ENCODE measurements at regions not wholly inside any gene's neighbourhood (a gene's known extent, or its start where the extent isn't known, plus 50 kb on each side); places are given as distances from the start of the nearest gene placed in this dataset.

GRCh38 chrX:139026811-139027210, 315.3 kb upstream of the FGF13 start:
- Histone ChIP-seq H3K27me3 (ENCODE audit: insufficient read depth, low read length) (no peaks in the 10 kb centered on the region), H3K9me3 (ENCODE audit: control insufficient read depth in 1 of 2, insufficient read depth in 1 of 2, low read depth in 1 of 2, low read length in 2 of 2) (no peaks in the 10 kb centered on the region), H3K79me2 (ENCODE audit: insufficient read depth, low read length) (no peaks in the 10 kb centered on the region), H3K4me3 (replicated peaks in 1 of 2; ENCODE audit: low read depth in 1 of 2, low read length in 2 of 2) (no peak overlapping the region), H4K20me1 (ENCODE audit: insufficient read depth) (no peaks in the 10 kb centered on the region), H2AFZ (ENCODE audit: low read depth, low read length, poor library complexity, severe bottlenecking) (no peak overlapping the region), H3K36me3 (ENCODE audit: control insufficient read depth in 1 of 2, insufficient read depth in 2 of 2, low read length in 2 of 2) (no peaks in the 10 kb centered on the region; a peak in 1 of 4 replicates), H3K9ac (ENCODE audit: low read length) (no peak overlapping the region), H3K9me2 (ENCODE audit: insufficient read depth) (no peaks in the 10 kb centered on the region), H3K4me2 (ENCODE audit: low read length) (no peak overlapping the region), H3K27ac (ENCODE audit: low read depth, low read length) (no peak overlapping the region), H3K4me1 (ENCODE audit: control insufficient read depth in 1 of 2, insufficient read depth in 2 of 2, low read length in 2 of 2) (no peaks in the 10 kb centered on the region)
- ChIA-PET CTCF (no interaction called here), POLR2A (no interaction called here), RAD21 (ENCODE audit: low non-redundant PET in 1 of 2, low total read pairs in 2 of 2, uncharacterized antibody in 2 of 2, unreplicated experiment in 2 of 2) (no interaction called here)
- no peak for DNase-seq (ENCODE audit: low read depth, low spot score)
- BruUV-seq (replicated peaks) = no TSS peak
- intact Hi-C loops (cut with micrococcal nuclease) = no loop called here
- no peak for TF ChIP-seq FOSL1 (IDR thresholded peaks at IDR 0.05; ENCODE audit: low read depth)
- no peak for TF ChIP-seq JUND (IDR thresholded peaks at IDR 0.05)
- no peak for TF ChIP-seq SP1 (IDR thresholded peaks at IDR 0.05; ENCODE audit: low read depth)
- TF ChIP-seq TCF7L2 (IDR thresholded peaks at IDR 0.05; ENCODE audit: borderline replicate concordance, extremely low read depth, insufficient read depth, insufficient read length) = no peak
- no peak for TF ChIP-seq EZH2 (IDR thresholded peaks at IDR 0.05)
- no peak for TF ChIP-seq YY1 (IDR thresholded peaks at IDR 0.05; ENCODE audit: extremely low read depth, insufficient replicate concordance, low read depth, low read length)
- TF ChIP-seq CBX3 (IDR thresholded peaks at IDR 0.05; ENCODE audit: low read depth) = no peak
- no peak for TF ChIP-seq ZNF274 (IDR thresholded peaks at IDR 0.05; ENCODE audit: low read depth, low read length)
- no peak for TF ChIP-seq ZFX (IDR thresholded peaks at IDR 0.05)
- no peak for TF ChIP-seq SIN3A (IDR thresholded peaks at IDR 0.05; ENCODE audit: low read depth)
- no peak for TF ChIP-seq EZH2phosphoT487 (IDR thresholded peaks at IDR 0.05; ENCODE audit: borderline replicate concordance)
- TF ChIP-seq CEBPB (IDR thresholded peaks at IDR 0.05; ENCODE audit: low read depth) = no peak
- TF ChIP-seq MAX (IDR thresholded peaks at IDR 0.05) = no peak
- TF ChIP-seq SRF (IDR thresholded peaks at IDR 0.05; ENCODE audit: low read depth) = no peak
- no peak for TF ChIP-seq ZBTB33 (IDR thresholded peaks at IDR 0.05; ENCODE audit: extremely low read depth, insufficient replicate concordance, low read length)
- TF ChIP-seq REST (IDR thresholded peaks at IDR 0.05; ENCODE audit: low read depth) = no peak
- no peak for TF ChIP-seq CTCF (IDR thresholded peaks at IDR 0.05 in 2 of 3, conservative IDR thresholded peaks at IDR 0.05 in 1 of 3; ENCODE audit: borderline replicate concordance in 1 of 3, insufficient read depth in 1 of 3, low read depth in 2 of 3, low read length in 2 of 3)
- TF ChIP-seq ELF1 (IDR thresholded peaks at IDR 0.05; ENCODE audit: borderline replicate concordance, low read depth) = no peak
- no peak for ATAC-seq

Data from HCT116 (cell line).